Liver (tissue), 8 donors: ENCODE measurements at regions not wholly inside any gene's neighbourhood (a gene's known extent, or its start where the extent isn't known, plus 50 kb on each side); places are given as distances from the start of the nearest gene placed in this dataset.

Experiments used
- DNase-seq: peaks from one replicate; pipeline ENCODE4 v3.0.0-alpha.2; 2017; ENCODE audit warnings: low spot score
- H3K27ac ChIP-seq, 2 donors: one replicate each; pipeline ENCODE4 v1.7.0; 2013; ENCODE audit warnings: inconsistent platforms in 2 of 2, low read length in 2 of 2, control low read depth in 1 of 2, low read depth in 1 of 2, mild to moderate bottlenecking in 1 of 2
- H3K27me3 ChIP-seq, 4 donors: one replicate each; pipeline versions ENCODE4 v1.6.1 to v1.7.0; 2013; ENCODE audit warnings: low read length in 3 of 4, inconsistent platforms in 1 of 4, mild to moderate bottlenecking in 1 of 4, moderate library complexity in 1 of 4; ENCODE audit not compliant: control insufficient read depth in 4 of 4, insufficient read depth in 4 of 4
- H3K36me3 ChIP-seq, 4 donors: one replicate each; pipeline versions ENCODE4 v1.6.1 to v1.7.0; 2013; ENCODE audit warnings: low read length in 3 of 4, mild to moderate bottlenecking in 3 of 4, low read depth in 1 of 4, moderate library complexity in 1 of 4; ENCODE audit not compliant: control insufficient read depth in 4 of 4, insufficient read depth in 3 of 4
- H3K4me1 ChIP-seq, 4 donors: one replicate each; pipeline versions ENCODE4 v1.6.1 to v1.7.0; 2013; ENCODE audit warnings: low read length in 3 of 4, mild to moderate bottlenecking in 3 of 4, moderate library complexity in 1 of 4; ENCODE audit not compliant: control insufficient read depth in 4 of 4, insufficient read depth in 4 of 4
- H3K4me3 ChIP-seq, 3 donors: one replicate each; pipeline versions ENCODE4 v1.6.1 to v1.7.0; 2013; ENCODE audit warnings: low read length in 3 of 3, control low read depth in 1 of 3, low read depth in 1 of 3, mild to moderate bottlenecking in 1 of 3
- H3K9ac ChIP-seq, 2 donors: one replicate each; pipeline ENCODE4 v1.7.0; 2013; ENCODE audit warnings: low read length in 2 of 2, mild to moderate bottlenecking in 2 of 2, moderate library complexity in 2 of 2, control low read depth in 1 of 2, low read depth in 1 of 2
- H3K9me3 ChIP-seq, 4 donors: one replicate each; pipeline versions ENCODE4 v1.6.1 to v1.7.0; 2013; ENCODE audit warnings: low read length in 3 of 4; ENCODE audit not compliant: control insufficient read depth in 4 of 4
- EGR1 ChIP-seq, 2 donors: IDR thresholded peaks; 2 replicates each; pipeline ENCODE4 v1.6.1; 2016 to 2018; ENCODE audit warnings: antibody characterized with exemption in 2 of 2, low read depth in 2 of 2
- FOXA1 ChIP-seq: IDR thresholded peaks from 2 replicates; pipeline ENCODE4 v1.6.1; 2016; ENCODE audit warnings: antibody characterized with exemption
- FOXA2 ChIP-seq: IDR thresholded peaks from 2 replicates; pipeline ENCODE4 v1.6.1; 2016; ENCODE audit warnings: antibody characterized with exemption
- GABPA ChIP-seq, 2 donors: IDR thresholded peaks in 1 of 2; conservative IDR thresholded peaks in 1 of 2; 2 replicates each; pipeline ENCODE4 v1.6.1; 2016; ENCODE audit warnings: antibody characterized with exemption in 2 of 2, mild to moderate bottlenecking in 1 of 2, moderate library complexity in 1 of 2
- HNF4A ChIP-seq, 2 donors: conservative IDR thresholded peaks; 2 replicates each; pipeline ENCODE4 v1.6.1; 2016; ENCODE audit warnings: antibody characterized with exemption in 2 of 2, mild to moderate bottlenecking in 2 of 2
- HNF4G ChIP-seq: IDR thresholded peaks from 2 replicates; pipeline ENCODE4 v1.6.1; 2016; ENCODE audit warnings: antibody characterized with exemption
- JUND ChIP-seq, 2 donors: IDR thresholded peaks; 2 replicates each; pipeline ENCODE4 v1.6.1; 2016; ENCODE audit warnings: antibody characterized with exemption in 2 of 2
- NR2F2 ChIP-seq: IDR thresholded peaks from 2 replicates; pipeline ENCODE4 v1.6.1; 2016; ENCODE audit warnings: antibody characterized with exemption
- RAD21 ChIP-seq, 2 donors: IDR thresholded peaks; 2 replicates each; pipeline ENCODE4 v1.6.1; 2016; ENCODE audit warnings: antibody characterized with exemption in 2 of 2, mild to moderate bottlenecking in 2 of 2
- RXRA ChIP-seq, 2 donors: IDR thresholded peaks; 2 replicates each; pipeline ENCODE4 v1.6.1; 2017 to 2018; ENCODE audit warnings: antibody characterized with exemption in 2 of 2, mild to moderate bottlenecking in 1 of 2
- SP1 ChIP-seq: IDR thresholded peaks from 2 replicates; pipeline ENCODE4 v1.6.1; 2018; ENCODE audit warnings: antibody characterized with exemption, mild to moderate bottlenecking
- TAF1 ChIP-seq: conservative IDR thresholded peaks from 2 replicates; pipeline ENCODE4 v1.6.1; 2016; ENCODE audit warnings: antibody characterized with exemption, mild to moderate bottlenecking
- YY1 ChIP-seq: IDR thresholded peaks from 2 replicates; pipeline ENCODE4 v1.6.1; 2016; ENCODE audit warnings: antibody characterized with exemption, mild to moderate bottlenecking
- WGBS: extraction: QIAGEN DNeasy Blood & Tissue Kit; methylation state at CpG from one replicate; pipeline ENCODE4 v1.1.7; 2013; 5-methylcytosine and 5-hydroxymethylcytosine counted together
- TF ChIP-seq, protein P1 (sequence below): IDR thresholded peaks from 2 replicates; pipeline ENCODE4 v1.6.1; 2016; ENCODE audit warnings: antibody characterized with exemption
- TF ChIP-seq, protein P2 (sequence below): IDR thresholded peaks from 2 replicates; pipeline ENCODE4 v1.6.1; 2016; ENCODE audit warnings: antibody characterized with exemption
- TF ChIP-seq, protein P3 (sequence below): IDR thresholded peaks from 2 replicates; pipeline ENCODE4 v1.6.1; 2016; ENCODE audit warnings: antibody characterized with exemption
- TF ChIP-seq, protein P4 (sequence below): fragments of 150-350 bp; IDR thresholded peaks from 2 replicates; pipeline ENCODE4 v1.5.1; 2017; ENCODE audit warnings: improper control_type of control experiment, low read depth, low read length; ENCODE audit not compliant: missing input control
- donor health status: healthy.
- donor health status: healthy.
- donor health status: healthy.
- donor health status: healthy.
- donor health status: healthy.

DNA sequence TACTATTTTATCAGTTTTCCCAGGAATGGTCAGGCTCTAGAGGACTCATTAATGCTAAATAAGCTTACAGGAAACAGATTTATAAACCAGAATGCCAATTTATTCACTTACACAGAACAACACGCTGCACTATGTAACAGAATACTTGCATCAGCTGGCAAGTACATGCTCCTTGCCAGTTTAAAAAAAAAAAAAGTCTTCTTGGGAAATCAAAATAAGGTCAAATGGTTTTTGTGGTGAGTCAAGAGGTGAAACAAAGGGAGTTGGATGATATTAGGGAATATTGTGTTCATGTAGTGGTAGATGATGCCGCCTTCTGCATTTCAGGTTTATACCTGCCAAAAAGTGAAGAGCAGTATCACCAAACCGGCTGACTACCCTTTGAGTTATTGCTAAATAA, 1322.1 kb upstream of the ZEB2 start:
- TF ChIP-seq YY1 (no peak), EGR1 (IDR thresholded peaks at IDR 0.05; ENCODE audit: low read depth in 2 of 2) (no peak), RAD21 (IDR thresholded peaks at IDR 0.05) (no peak), NR2F2 (no peak), TAF1 (no peak), SP1 (no peak), RXRA (IDR thresholded peaks at IDR 0.05) (no peak), HNF4G (no peak)
- TF ChIP-seq, protein P1, sequence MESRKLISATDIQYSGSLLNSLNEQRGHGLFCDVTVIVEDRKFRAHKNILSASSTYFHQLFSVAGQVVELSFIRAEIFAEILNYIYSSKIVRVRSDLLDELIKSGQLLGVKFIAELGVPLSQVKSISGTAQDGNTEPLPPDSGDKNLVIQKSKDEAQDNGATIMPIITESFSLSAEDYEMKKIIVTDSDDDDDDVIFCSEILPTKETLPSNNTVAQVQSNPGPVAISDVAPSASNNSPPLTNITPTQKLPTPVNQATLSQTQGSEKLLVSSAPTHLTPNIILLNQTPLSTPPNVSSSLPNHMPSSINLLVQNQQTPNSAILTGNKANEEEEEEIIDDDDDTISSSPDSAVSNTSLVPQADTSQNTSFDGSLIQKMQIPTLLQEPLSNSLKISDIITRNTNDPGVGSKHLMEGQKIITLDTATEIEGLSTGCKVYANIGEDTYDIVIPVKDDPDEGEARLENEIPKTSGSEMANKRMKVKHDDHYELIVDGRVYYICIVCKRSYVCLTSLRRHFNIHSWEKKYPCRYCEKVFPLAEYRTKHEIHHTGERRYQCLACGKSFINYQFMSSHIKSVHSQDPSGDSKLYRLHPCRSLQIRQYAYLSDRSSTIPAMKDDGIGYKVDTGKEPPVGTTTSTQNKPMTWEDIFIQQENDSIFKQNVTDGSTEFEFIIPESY, result no peak
- TF ChIP-seq, protein P2, sequence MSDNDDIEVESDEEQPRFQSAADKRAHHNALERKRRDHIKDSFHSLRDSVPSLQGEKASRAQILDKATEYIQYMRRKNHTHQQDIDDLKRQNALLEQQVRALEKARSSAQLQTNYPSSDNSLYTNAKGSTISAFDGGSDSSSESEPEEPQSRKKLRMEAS, result no peak
- TF ChIP-seq, protein P3, sequence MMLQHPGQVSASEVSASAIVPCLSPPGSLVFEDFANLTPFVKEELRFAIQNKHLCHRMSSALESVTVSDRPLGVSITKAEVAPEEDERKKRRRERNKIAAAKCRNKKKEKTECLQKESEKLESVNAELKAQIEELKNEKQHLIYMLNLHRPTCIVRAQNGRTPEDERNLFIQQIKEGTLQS, result no peak
- TF ChIP-seq, protein P4, sequence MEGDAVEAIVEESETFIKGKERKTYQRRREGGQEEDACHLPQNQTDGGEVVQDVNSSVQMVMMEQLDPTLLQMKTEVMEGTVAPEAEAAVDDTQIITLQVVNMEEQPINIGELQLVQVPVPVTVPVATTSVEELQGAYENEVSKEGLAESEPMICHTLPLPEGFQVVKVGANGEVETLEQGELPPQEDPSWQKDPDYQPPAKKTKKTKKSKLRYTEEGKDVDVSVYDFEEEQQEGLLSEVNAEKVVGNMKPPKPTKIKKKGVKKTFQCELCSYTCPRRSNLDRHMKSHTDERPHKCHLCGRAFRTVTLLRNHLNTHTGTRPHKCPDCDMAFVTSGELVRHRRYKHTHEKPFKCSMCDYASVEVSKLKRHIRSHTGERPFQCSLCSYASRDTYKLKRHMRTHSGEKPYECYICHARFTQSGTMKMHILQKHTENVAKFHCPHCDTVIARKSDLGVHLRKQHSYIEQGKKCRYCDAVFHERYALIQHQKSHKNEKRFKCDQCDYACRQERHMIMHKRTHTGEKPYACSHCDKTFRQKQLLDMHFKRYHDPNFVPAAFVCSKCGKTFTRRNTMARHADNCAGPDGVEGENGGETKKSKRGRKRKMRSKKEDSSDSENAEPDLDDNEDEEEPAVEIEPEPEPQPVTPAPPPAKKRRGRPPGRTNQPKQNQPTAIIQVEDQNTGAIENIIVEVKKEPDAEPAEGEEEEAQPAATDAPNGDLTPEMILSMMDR, result no peak
- DNase-seq, result no peak
- no peaks in the 10 kb centered on the region for H3K9me3 ChIP-seq
- H3K27me3 ChIP-seq, result no peaks in the 10 kb centered on the region
- H3K4me1 ChIP-seq, result peaks cover 0 to 3% (median 0%) of the 10 kb centered on the region in 4 donors
- H3K27ac ChIP-seq, result no peak overlapping the region
- H3K36me3 ChIP-seq, result no peaks in the 10 kb centered on the region
- 78% methylated on average over 3 of the region's 3 CpGs for WGBS
- no peak overlapping the region for H3K4me3 ChIP-seq
- no peak overlapping the region for H3K9ac ChIP-seq

DNA sequence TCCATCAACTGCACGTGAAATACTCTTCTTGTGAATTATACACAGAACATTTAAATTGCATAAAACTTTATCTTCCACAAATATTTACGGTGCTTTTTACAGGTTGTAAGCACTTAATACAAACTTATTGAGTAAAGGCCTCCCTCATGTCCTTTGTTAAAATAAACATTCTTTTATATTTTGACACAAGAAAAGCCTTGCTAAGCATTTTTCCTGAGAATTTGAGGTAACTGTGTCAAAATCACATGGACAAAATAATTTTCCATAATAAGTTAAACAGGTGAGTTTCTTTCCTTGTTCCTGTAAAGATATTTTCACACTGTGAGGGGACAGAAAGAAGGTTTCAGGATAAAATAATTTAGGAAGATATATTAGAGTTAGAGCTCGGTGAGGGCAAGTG, 1317.1 kb upstream of the ZEB2 start:
- 56% methylated on average over 3 of the region's 3 CpGs for WGBS
- no peaks in the 10 kb centered on the region for H3K27me3 ChIP-seq
- TF ChIP-seq HNF4A (conservative IDR thresholded peaks at IDR 0.05) (no peak), GABPA (IDR thresholded peaks at IDR 0.05 in 1 of 2, conservative IDR thresholded peaks at IDR 0.05 in 1 of 2) (no peak)
- H3K4me1 ChIP-seq, result no peaks in the 10 kb centered on the region
- DNase-seq, result no peak
- no peaks in the 10 kb centered on the region for H3K36me3 ChIP-seq
- H3K4me3 ChIP-seq, result no peak overlapping the region
- no peaks in the 10 kb centered on the region for H3K9me3 ChIP-seq
- no peak overlapping the region for H3K27ac ChIP-seq
- no peak overlapping the region for H3K9ac ChIP-seq

DNA sequence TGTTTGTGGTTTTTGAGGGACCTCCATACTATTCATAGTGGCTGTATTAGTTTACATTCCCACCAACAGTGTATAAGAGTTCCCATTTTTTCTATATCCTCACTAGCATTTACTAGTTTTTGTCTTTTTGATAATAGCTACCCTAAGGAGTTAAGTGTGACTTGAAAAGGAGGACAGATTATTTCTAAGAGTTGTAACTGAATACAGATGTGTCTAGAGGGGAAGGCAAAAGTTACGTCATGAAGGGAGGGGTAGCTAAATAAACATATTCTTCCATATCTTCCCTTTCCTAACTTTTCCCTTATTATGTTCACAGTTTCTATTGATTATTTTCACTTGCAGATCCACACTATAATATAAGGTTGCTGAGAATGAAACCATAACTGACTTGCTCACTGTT, 1315.7 kb upstream of the ZEB2 start:
- no peak for DNase-seq
- no peaks in the 10 kb centered on the region for H3K9me3 ChIP-seq
- H3K4me1 ChIP-seq, result no peaks in the 10 kb centered on the region
- no peaks in the 10 kb centered on the region for H3K36me3 ChIP-seq
- no peaks in the 10 kb centered on the region for H3K27me3 ChIP-seq
- H3K9ac ChIP-seq, result no peak overlapping the region
- no peak overlapping the region for H3K27ac ChIP-seq
- WGBS, result 90% methylated on average over 1 of the region's 1 CpG
- H3K4me3 ChIP-seq, result no peak overlapping the region
- TF ChIP-seq, protein P1, result no peak
- no peak for TF ChIP-seq JUND (IDR thresholded peaks at IDR 0.05)
- TF ChIP-seq FOXA2, result no peak
- no peak for TF ChIP-seq YY1
- no peak for TF ChIP-seq TAF1
- TF ChIP-seq EGR1 (IDR thresholded peaks at IDR 0.05; ENCODE audit: low read depth in 2 of 2), result no peak
- TF ChIP-seq HNF4G, result no peak
- no peak for TF ChIP-seq HNF4A (conservative IDR thresholded peaks at IDR 0.05)
- TF ChIP-seq RXRA (IDR thresholded peaks at IDR 0.05), result no peak
- TF ChIP-seq RAD21 (IDR thresholded peaks at IDR 0.05), result no peak
- TF ChIP-seq, protein P4, result no peak
- no peak for TF ChIP-seq FOXA1
- no peak for TF ChIP-seq GABPA (IDR thresholded peaks at IDR 0.05 in 1 of 2, conservative IDR thresholded peaks at IDR 0.05 in 1 of 2)
- TF ChIP-seq, protein P2, result no peak
